ENCODE measurements at regions not wholly inside any gene's neighbourhood (a gene's known extent, or its start where the extent isn't known, plus 50 kb on each side); places are given as distances from the start of the nearest gene placed in this dataset.

DNA sequence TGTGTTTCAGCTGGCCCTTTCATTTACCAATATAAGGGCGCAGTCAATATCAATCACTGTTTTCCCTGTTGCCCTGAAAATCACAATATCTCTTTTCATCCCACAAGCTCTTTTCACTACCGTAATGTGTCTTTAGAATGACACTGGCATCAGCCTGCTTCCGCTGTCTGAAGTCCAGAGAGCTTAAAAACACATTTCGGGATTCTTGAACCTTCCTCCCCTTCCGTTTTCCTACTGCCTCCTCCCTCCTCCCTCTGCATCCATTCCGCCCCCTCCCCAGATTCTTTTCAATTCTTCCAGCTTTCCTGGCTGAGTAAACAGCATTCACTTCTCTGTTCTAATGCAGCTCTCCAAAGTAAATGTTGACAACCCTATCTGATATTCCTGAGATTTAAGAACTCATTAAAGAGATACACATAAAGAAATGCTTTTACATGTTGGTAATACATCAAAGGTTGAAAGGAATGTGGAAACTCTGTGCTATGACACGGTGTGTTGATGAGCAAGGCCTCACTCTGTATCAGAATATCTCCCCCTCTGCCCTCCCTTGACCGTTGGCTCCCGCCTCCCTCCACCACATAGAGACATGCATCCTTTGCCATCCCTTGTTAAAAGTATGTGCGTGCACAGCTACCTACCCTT is 83.5 kb upstream of the SPRY1 start:
- H3K36me3 ChIP-seq (ENCODE audit: insufficient read depth, low read length), result no peaks in the 10 kb centered on the region
- no peak overlapping the region for H3K4me3 ChIP-seq (ENCODE audit: low read length)
- no peaks in the 10 kb centered on the region for H3K79me2 ChIP-seq (replicated peaks; ENCODE audit: insufficient read depth, low read length)
- H3K9me3 ChIP-seq (ENCODE audit: low read length), result no peaks in the 10 kb centered on the region
- TF ChIP-seq EZH2 (IDR thresholded peaks at IDR 0.05; ENCODE audit: borderline replicate concordance, insufficient read depth, low read length, poor library complexity, severe bottlenecking), result no peak
- TF ChIP-seq TAF1 (IDR thresholded peaks at IDR 0.05; ENCODE audit: low read depth), result no peak
- no peak for TF ChIP-seq RAD21 (conservative IDR thresholded peaks at IDR 0.05)
- TF ChIP-seq, protein P1, sequence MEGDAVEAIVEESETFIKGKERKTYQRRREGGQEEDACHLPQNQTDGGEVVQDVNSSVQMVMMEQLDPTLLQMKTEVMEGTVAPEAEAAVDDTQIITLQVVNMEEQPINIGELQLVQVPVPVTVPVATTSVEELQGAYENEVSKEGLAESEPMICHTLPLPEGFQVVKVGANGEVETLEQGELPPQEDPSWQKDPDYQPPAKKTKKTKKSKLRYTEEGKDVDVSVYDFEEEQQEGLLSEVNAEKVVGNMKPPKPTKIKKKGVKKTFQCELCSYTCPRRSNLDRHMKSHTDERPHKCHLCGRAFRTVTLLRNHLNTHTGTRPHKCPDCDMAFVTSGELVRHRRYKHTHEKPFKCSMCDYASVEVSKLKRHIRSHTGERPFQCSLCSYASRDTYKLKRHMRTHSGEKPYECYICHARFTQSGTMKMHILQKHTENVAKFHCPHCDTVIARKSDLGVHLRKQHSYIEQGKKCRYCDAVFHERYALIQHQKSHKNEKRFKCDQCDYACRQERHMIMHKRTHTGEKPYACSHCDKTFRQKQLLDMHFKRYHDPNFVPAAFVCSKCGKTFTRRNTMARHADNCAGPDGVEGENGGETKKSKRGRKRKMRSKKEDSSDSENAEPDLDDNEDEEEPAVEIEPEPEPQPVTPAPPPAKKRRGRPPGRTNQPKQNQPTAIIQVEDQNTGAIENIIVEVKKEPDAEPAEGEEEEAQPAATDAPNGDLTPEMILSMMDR (IDR thresholded peaks at IDR 0.05; ENCODE audit: poor library complexity, severe bottlenecking), result no peak
- H3K4me2 ChIP-seq (ENCODE audit: low read length), result no peak overlapping the region
- H3K27ac ChIP-seq (ENCODE audit: low read length), result no peak overlapping the region
- H4K20me1 ChIP-seq (ENCODE audit: insufficient read depth), result no peaks in the 10 kb centered on the region
- no peaks in the 10 kb centered on the region for H3F3A ChIP-seq (ENCODE audit: insufficient read depth, low read length, poor library complexity, severe bottlenecking)
- H3K27me3 ChIP-seq (ENCODE audit: insufficient read depth, low read depth, low read length), result no peaks in the 10 kb centered on the region
- H3K9me2 ChIP-seq (ENCODE audit: insufficient read depth, low read length), result no peaks in the 10 kb centered on the region
- no peak overlapping the region for H2AFZ ChIP-seq (ENCODE audit: low read depth, low read length)
- H3K9ac ChIP-seq (ENCODE audit: low read length), result no peak overlapping the region

DNA sequence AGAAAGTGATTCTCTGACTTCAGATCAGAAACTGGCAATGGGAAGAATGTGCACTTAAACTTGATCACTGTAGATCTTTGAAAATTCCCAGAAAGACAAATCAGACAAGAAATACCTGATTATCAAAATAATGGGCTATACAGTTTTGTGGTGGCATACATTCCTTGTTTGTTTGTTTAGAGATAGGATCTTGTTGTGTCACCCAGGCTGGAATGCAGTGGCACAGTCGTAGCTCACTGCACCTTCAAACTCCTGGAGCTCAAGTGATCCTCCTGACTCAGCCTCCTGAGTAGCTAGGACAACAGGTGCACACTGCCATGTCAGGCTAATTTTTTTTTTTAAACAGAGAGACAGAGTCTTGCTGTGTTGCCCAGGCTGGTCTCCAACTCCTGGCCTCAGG is 81.0 kb upstream of the SPRY1 start:
- Histone ChIP-seq H3K27me3 (ENCODE audit: insufficient read depth, low read depth, low read length) (no peaks in the 10 kb centered on the region), H3K27ac (ENCODE audit: low read length) (no peak overlapping the region), H3K9me2 (ENCODE audit: insufficient read depth, low read length) (no peaks in the 10 kb centered on the region), H4K20me1 (ENCODE audit: insufficient read depth) (no peaks in the 10 kb centered on the region), H3K9ac (ENCODE audit: low read length) (no peak overlapping the region), H3K79me2 (replicated peaks; ENCODE audit: insufficient read depth, low read length) (no peaks in the 10 kb centered on the region), H3K4me2 (ENCODE audit: low read length) (no peak overlapping the region), H2AFZ (ENCODE audit: low read depth, low read length) (no peak overlapping the region), H3F3A (ENCODE audit: insufficient read depth, low read length, poor library complexity, severe bottlenecking) (no peaks in the 10 kb centered on the region), H3K4me3 (ENCODE audit: low read length) (no peak overlapping the region), H3K36me3 (ENCODE audit: insufficient read depth, low read length) (no peaks in the 10 kb centered on the region), H3K9me3 (ENCODE audit: low read length) (no peaks in the 10 kb centered on the region)
- TF ChIP-seq RAD21 (conservative IDR thresholded peaks at IDR 0.05) (no peak), EP300 (conservative IDR thresholded peaks at IDR 0.05; ENCODE audit: poor library complexity, severe bottlenecking) (no peak)

DNA sequence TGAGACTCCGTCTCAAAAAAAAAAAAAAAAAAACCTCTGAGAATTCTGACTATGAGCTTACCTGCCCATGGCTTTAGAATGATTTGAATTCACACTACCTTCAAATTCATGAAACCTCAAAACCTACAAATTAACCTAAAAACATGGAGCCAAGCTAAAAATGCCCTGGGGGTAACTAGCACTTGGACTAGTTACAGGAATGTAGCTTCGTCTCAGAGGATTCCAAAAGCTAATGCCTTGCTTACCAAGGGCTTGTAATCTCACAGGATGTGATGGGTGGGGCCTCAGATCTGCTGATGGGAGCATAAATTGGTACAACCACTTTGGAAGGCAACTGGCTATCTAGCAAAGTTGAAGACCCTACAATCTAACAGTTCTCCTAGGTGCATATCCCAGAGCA is 79.4 kb upstream of the SPRY1 start:
- H3K9ac ChIP-seq (ENCODE audit: low read length), result no peak overlapping the region
- no peaks in the 10 kb centered on the region for H3K27me3 ChIP-seq (ENCODE audit: insufficient read depth, low read depth, low read length)
- no peaks in the 10 kb centered on the region for H3K79me2 ChIP-seq (replicated peaks; ENCODE audit: insufficient read depth, low read length)
- no peak overlapping the region for H2AFZ ChIP-seq (ENCODE audit: low read depth, low read length)
- no peaks in the 10 kb centered on the region for H3K9me2 ChIP-seq (ENCODE audit: insufficient read depth, low read length)
- TF ChIP-seq, protein P1 (IDR thresholded peaks at IDR 0.05; ENCODE audit: poor library complexity, severe bottlenecking), result no peak
- TF ChIP-seq EZH2 (IDR thresholded peaks at IDR 0.05; ENCODE audit: borderline replicate concordance, insufficient read depth, low read length, poor library complexity, severe bottlenecking), result no peak
- no peak for TF ChIP-seq POLR2AphosphoS5 (IDR thresholded peaks at IDR 0.05)
- TF ChIP-seq MXI1 (conservative IDR thresholded peaks at IDR 0.05; ENCODE audit: poor library complexity, severe bottlenecking), result no peak
- no peak for TF ChIP-seq RAD21 (conservative IDR thresholded peaks at IDR 0.05)
- TF ChIP-seq EP300 (conservative IDR thresholded peaks at IDR 0.05; ENCODE audit: poor library complexity, severe bottlenecking), result no peak
- no peak for TF ChIP-seq TAF1 (IDR thresholded peaks at IDR 0.05; ENCODE audit: low read depth)
- TF ChIP-seq, protein P2, sequence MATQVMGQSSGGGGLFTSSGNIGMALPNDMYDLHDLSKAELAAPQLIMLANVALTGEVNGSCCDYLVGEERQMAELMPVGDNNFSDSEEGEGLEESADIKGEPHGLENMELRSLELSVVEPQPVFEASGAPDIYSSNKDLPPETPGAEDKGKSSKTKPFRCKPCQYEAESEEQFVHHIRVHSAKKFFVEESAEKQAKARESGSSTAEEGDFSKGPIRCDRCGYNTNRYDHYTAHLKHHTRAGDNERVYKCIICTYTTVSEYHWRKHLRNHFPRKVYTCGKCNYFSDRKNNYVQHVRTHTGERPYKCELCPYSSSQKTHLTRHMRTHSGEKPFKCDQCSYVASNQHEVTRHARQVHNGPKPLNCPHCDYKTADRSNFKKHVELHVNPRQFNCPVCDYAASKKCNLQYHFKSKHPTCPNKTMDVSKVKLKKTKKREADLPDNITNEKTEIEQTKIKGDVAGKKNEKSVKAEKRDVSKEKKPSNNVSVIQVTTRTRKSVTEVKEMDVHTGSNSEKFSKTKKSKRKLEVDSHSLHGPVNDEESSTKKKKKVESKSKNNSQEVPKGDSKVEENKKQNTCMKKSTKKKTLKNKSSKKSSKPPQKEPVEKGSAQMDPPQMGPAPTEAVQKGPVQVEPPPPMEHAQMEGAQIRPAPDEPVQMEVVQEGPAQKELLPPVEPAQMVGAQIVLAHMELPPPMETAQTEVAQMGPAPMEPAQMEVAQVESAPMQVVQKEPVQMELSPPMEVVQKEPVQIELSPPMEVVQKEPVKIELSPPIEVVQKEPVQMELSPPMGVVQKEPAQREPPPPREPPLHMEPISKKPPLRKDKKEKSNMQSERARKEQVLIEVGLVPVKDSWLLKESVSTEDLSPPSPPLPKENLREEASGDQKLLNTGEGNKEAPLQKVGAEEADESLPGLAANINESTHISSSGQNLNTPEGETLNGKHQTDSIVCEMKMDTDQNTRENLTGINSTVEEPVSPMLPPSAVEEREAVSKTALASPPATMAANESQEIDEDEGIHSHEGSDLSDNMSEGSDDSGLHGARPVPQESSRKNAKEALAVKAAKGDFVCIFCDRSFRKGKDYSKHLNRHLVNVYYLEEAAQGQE (IDR thresholded peaks at IDR 0.05; ENCODE audit: borderline replicate concordance), result no peak
- TF ChIP-seq SMC3 (conservative IDR thresholded peaks at IDR 0.05; ENCODE audit: poor library complexity), result no peak
- H3F3A ChIP-seq (ENCODE audit: insufficient read depth, low read length, poor library complexity, severe bottlenecking), result no peaks in the 10 kb centered on the region
- H3K36me3 ChIP-seq (ENCODE audit: insufficient read depth, low read length), result no peaks in the 10 kb centered on the region
- H3K27ac ChIP-seq (ENCODE audit: low read length), result no peak overlapping the region
- H3K9me3 ChIP-seq (ENCODE audit: low read length), result no peaks in the 10 kb centered on the region
- H4K20me1 ChIP-seq (ENCODE audit: insufficient read depth), result no peaks in the 10 kb centered on the region
- no peak overlapping the region for H3K4me3 ChIP-seq (ENCODE audit: low read length)
- H3K4me2 ChIP-seq (ENCODE audit: low read length), result no peak overlapping the region
